HEK293 (cell line): ENCODE measurements at regions not wholly inside any gene's neighbourhood (a gene's known extent, or its start where the extent isn't known, plus 50 kb on each side); places are given as distances from the start of the nearest gene placed in this dataset.

ENCODE experiments used
- CTCF ChIP-seq: fragments of 450-650 bp; formaldehyde crosslinking; IDR thresholded peaks from 2 replicates; pipeline ENCODE4 v1.5.1; 2016; ENCODE audit warnings: missing biosample characterization, missing genetic modification characterization
- INSM2 ChIP-seq: fragments of 450-650 bp; formaldehyde crosslinking; IDR thresholded peaks from 2 replicates; pipeline ENCODE4 v1.5.1; 2016; ENCODE audit warnings: missing biosample characterization, missing genetic modification characterization
- MYNN ChIP-seq: fragments of 450-650 bp; formaldehyde crosslinking; IDR thresholded peaks from 2 replicates; pipeline ENCODE4 v1.5.1; 2016; ENCODE audit warnings: missing biosample characterization, missing genetic modification characterization, borderline replicate concordance
- SETDB1 ChIP-seq: IDR thresholded peaks from one replicate; pipeline ENCODE4 v1.6.1; 2017; ENCODE audit warnings: mild to moderate bottlenecking, low read length, moderate library complexity, mixed read lengths; ENCODE audit not compliant: insufficient read length
- SP2 ChIP-seq: fragments of 450-650 bp; formaldehyde crosslinking; IDR thresholded peaks from 2 replicates; pipeline ENCODE4 v1.5.1; 2016; ENCODE audit warnings: missing biosample characterization, missing genetic modification characterization
- ZBTB26 ChIP-seq: fragments of 450-650 bp; formaldehyde crosslinking; optimal IDR thresholded peaks from 2 replicates; pipeline ENCODE3; 2016; ENCODE audit warnings: missing biosample characterization, mild to moderate bottlenecking, missing genetic modification characterization
- ZNF174 ChIP-seq: fragments of 450-650 bp; formaldehyde crosslinking; IDR thresholded peaks from 2 replicates; pipeline ENCODE4 v1.5.0; 2017; ENCODE audit warnings: missing biosample characterization, mild to moderate bottlenecking, missing genetic modification characterization
- ZNF416 ChIP-seq: fragments of 450-650 bp; formaldehyde crosslinking; IDR thresholded peaks from 2 replicates; pipeline ENCODE4 v1.5.1; 2016; ENCODE audit warnings: missing biosample characterization, missing genetic modification characterization
- ZNF433 ChIP-seq: fragments of 450-650 bp; formaldehyde crosslinking; IDR thresholded peaks from 2 replicates; pipeline ENCODE4 v1.5.1; 2016; ENCODE audit warnings: missing biosample characterization, missing genetic modification characterization, low read depth
- ZNF560 ChIP-seq: fragments of 450-650 bp; formaldehyde crosslinking; IDR thresholded peaks from 2 replicates; pipeline ENCODE4 v1.5.1; 2017; ENCODE audit warnings: missing biosample characterization, missing genetic modification characterization, borderline replicate concordance
- ZSCAN5A ChIP-seq: fragments of 450-650 bp; formaldehyde crosslinking; IDR thresholded peaks from 2 replicates; pipeline ENCODE4 v1.5.1; 2016; ENCODE audit warnings: missing biosample characterization, missing genetic modification characterization

- TF ChIP-seq CTCF (tag by site-specific recombination) = no peak
- TF ChIP-seq MYNN (tag by site-specific recombination) = no peak
- no peak for TF ChIP-seq ZBTB26 (tag by site-specific recombination)
- no peak for TF ChIP-seq ZSCAN5A (tag by site-specific recombination)
- TF ChIP-seq SP2 (tag by site-specific recombination) = no peak
- TF ChIP-seq INSM2 (tag by site-specific recombination) = no peak
- TF ChIP-seq SETDB1 = no peak
- TF ChIP-seq ZNF560 = no peak
- no peak for TF ChIP-seq ZNF416
- TF ChIP-seq ZNF174 (tag by site-specific recombination) = no peak
- TF ChIP-seq ZNF433 (tag by site-specific recombination) = no peak
These were observed 634.8 kb upstream of the GRM3 start for GRCh38 chr7:86008898-86009297.
